Neural cell (in vitro differentiated cells): ENCODE measurements at regions not wholly inside any gene's neighbourhood (a gene's known extent, or its start where the extent isn't known, plus 50 kb on each side); places are given as distances from the start of the nearest gene placed in this dataset.

Source experiments
- H2AFZ ChIP-seq: fragments of 200-600, 300-800 bp; sonication (generic), shearing (Covaris generic); 2 replicates; pipeline ENCODE4 v1.6.0; 2014; ENCODE audit warnings: low read depth, mild to moderate bottlenecking, antibody characterized with exemption, low read length, moderate library complexity
- H3F3A ChIP-seq: fragments of 200-600 bp; shearing (Covaris generic); 2 replicates; pipeline ENCODE4 v1.6.1; 2016; ENCODE audit warnings: mild to moderate bottlenecking, moderate library complexity, mixed read lengths, antibody characterized with exemption, low read length; ENCODE audit not compliant: insufficient read depth, poor library complexity, severe bottlenecking
- H3K27ac ChIP-seq: fragments of 200-600, 300-800 bp; sonication (generic), shearing (Covaris generic); 2 replicates; pipeline ENCODE4 v1.5.1; 2014; ENCODE audit warnings: mild to moderate bottlenecking, low read length, moderate library complexity
- H3K27me3 ChIP-seq: fragments of 300-800, 200-600 bp; sonication (generic), shearing (Covaris generic); 2 replicates; pipeline ENCODE4 v1.6.0; 2014; ENCODE audit warnings: mild to moderate bottlenecking, low read depth, low read length, moderate library complexity; ENCODE audit not compliant: insufficient read depth
- H3K36me3 ChIP-seq: fragments of 300-800, 200-600 bp; sonication (generic), shearing (Covaris generic); 2 replicates; pipeline ENCODE4 v1.5.1; 2014; ENCODE audit warnings: mild to moderate bottlenecking, antibody characterized with exemption, low read length, moderate library complexity; ENCODE audit not compliant: insufficient read depth
- H3K4me2 ChIP-seq: fragments of 300-800, 200-600 bp; sonication (generic), shearing (Covaris generic); 2 replicates; pipeline ENCODE4 v1.6.0; 2014; ENCODE audit warnings: mild to moderate bottlenecking, low read length
- H3K4me3 ChIP-seq: fragments of 300-800, 200-600 bp; sonication (generic), shearing (Covaris generic); 2 replicates; pipeline ENCODE4 v1.5.1; 2014; ENCODE audit warnings: mild to moderate bottlenecking, low read length, moderate library complexity
- H3K79me2 ChIP-seq: fragments of 200-600 bp; shearing (Covaris generic); replicated peaks from 2 replicates; pipeline ENCODE4 v1.6.0; 2014; ENCODE audit warnings: mild to moderate bottlenecking, low read length, moderate library complexity; ENCODE audit not compliant: insufficient read depth
- H3K9ac ChIP-seq: fragments of 300-800, 200-600 bp; sonication (generic), shearing (Covaris generic); 2 replicates; pipeline ENCODE4 v1.6.1; 2016; ENCODE audit warnings: mild to moderate bottlenecking, low read length, mixed read lengths
- H3K9me2 ChIP-seq: fragments of 200-600 bp; shearing (Covaris generic); 2 replicates; pipeline ENCODE4 v1.6.1; 2016; ENCODE audit warnings: mild to moderate bottlenecking, low read length, mixed read lengths; ENCODE audit not compliant: insufficient read depth
- H3K9me3 ChIP-seq: fragments of 200-600, 300-800 bp; sonication (generic), shearing (Covaris generic); 2 replicates; pipeline ENCODE4 v1.6.1; 2016; ENCODE audit warnings: mild to moderate bottlenecking, mixed run types, low read length, moderate library complexity, mixed read lengths
- H4K20me1 ChIP-seq: fragments of 200-600 bp; shearing (Covaris generic); 2 replicates; pipeline ENCODE4 v1.6.1; 2016; ENCODE audit warnings: mild to moderate bottlenecking, mixed run types; ENCODE audit not compliant: insufficient read depth
- CTCF ChIP-seq: fragments of 450-650 bp; IDR thresholded peaks from 2 replicates; pipeline ENCODE4 v1.5.1; 2014; ENCODE audit warnings: antibody characterized with exemption, mild to moderate bottlenecking, moderate library complexity; ENCODE audit not compliant: poor library complexity, severe bottlenecking
- EP300 ChIP-seq: fragments of 450-650 bp; conservative IDR thresholded peaks from 2 replicates; pipeline ENCODE4 v1.6.1; 2014; ENCODE audit warnings: antibody characterized with exemption, mild to moderate bottlenecking, moderate library complexity; ENCODE audit not compliant: poor library complexity, severe bottlenecking
- EZH2 ChIP-seq: fragments of 200-600, 300-800 bp; shearing (Covaris generic), sonication (generic); IDR thresholded peaks from 2 replicates; pipeline ENCODE4 v1.6.1; 2014; ENCODE audit warnings: antibody characterized with exemption, low read length, borderline replicate concordance, mild to moderate bottlenecking; ENCODE audit not compliant: insufficient read depth, poor library complexity, severe bottlenecking
- MXI1 ChIP-seq: fragments of 450-650 bp; conservative IDR thresholded peaks from 2 replicates; pipeline ENCODE4 v1.6.1; 2014; ENCODE audit warnings: antibody characterized with exemption, mild to moderate bottlenecking; ENCODE audit not compliant: poor library complexity, severe bottlenecking
- POLR2AphosphoS5 ChIP-seq: IDR thresholded peaks from 2 replicates; pipeline ENCODE4 v1.6.1; 2012
- RAD21 ChIP-seq: fragments of 450-650 bp; conservative IDR thresholded peaks from 2 replicates; pipeline ENCODE4 v1.6.1; 2014; ENCODE audit warnings: antibody characterized with exemption, mild to moderate bottlenecking, moderate library complexity
- REST ChIP-seq: IDR thresholded peaks from 2 replicates; pipeline ENCODE4 v1.6.1; 2012; ENCODE audit warnings: borderline replicate concordance
- SMC3 ChIP-seq: fragments of 450-650 bp; conservative IDR thresholded peaks from 2 replicates; pipeline ENCODE4 v1.6.1; 2014; ENCODE audit warnings: antibody characterized with exemption, mild to moderate bottlenecking, moderate library complexity; ENCODE audit not compliant: poor library complexity
- TAF1 ChIP-seq: IDR thresholded peaks from 2 replicates; pipeline ENCODE4 v1.6.1; 2012; ENCODE audit warnings: low read depth

DNA sequence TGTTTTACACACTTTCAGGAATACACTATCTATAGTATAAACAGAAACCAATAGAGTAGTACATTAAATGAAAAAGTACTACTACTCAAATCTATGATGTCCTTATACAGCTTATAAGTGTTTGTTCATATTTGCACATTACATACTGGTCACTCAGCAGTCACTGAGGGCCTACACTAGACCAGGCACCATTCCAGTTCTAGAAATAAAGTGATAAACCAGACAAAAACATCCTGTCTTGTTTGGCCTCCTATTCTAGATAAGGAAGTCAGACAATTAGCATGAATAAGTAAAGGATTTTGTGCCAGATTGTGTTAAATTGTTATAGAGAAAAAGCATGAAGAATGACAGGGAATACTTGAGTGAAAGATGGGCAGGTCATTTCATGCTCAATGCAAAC lies 219.0 kb downstream of the CRPPA start:
- Histone ChIP-seq H2AFZ (no peak overlapping the region), H3K27me3 (no peaks in the 10 kb centered on the region), H3K4me3 (no peak overlapping the region), H3K27ac (no peak overlapping the region), H3K4me2 (no peak overlapping the region), H3F3A (no peaks in the 10 kb centered on the region), H3K79me2 (no peaks in the 10 kb centered on the region), H3K9me2 (no peaks in the 10 kb centered on the region), H4K20me1 (no peaks in the 10 kb centered on the region), H3K9me3 (no peaks in the 10 kb centered on the region), H3K9ac (no peak overlapping the region), H3K36me3 (no peaks in the 10 kb centered on the region)
- no peak for TF ChIP-seq TAF1
- no peak for TF ChIP-seq MXI1
- no peak for TF ChIP-seq POLR2AphosphoS5
- no peak for TF ChIP-seq CTCF
- TF ChIP-seq RAD21, result no peak
- no peak for TF ChIP-seq REST
- no peak for TF ChIP-seq EP300
- TF ChIP-seq EZH2, result no peak
- no peak for TF ChIP-seq SMC3

DNA sequence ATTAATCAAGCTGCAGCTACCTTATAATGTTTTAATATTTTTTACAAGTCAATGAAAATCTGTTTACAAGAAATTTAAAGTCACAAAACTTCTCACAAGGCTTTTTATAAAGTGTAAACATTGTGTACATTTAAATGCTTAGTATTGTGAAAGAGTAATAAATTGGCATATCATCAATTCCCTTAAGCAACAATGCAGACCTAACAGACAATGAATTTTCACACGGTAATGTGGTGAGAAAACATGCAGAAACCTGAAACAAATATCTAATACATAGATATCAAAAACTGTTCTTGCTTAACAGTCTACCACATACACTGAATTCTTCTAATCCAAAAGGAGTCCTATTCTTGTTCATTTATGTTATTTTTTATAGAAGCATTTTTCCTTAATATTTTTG lies 220.7 kb downstream of the CRPPA start:
- no peaks in the 10 kb centered on the region for H4K20me1 ChIP-seq
- TF ChIP-seq MXI1 (no peak), EZH2 (no peak), SMC3 (no peak), REST (no peak)
- H3F3A ChIP-seq, result no peaks in the 10 kb centered on the region
- no peak overlapping the region for H3K27ac ChIP-seq
- no peak overlapping the region for H3K4me3 ChIP-seq
- H3K9ac ChIP-seq, result no peak overlapping the region
- no peaks in the 10 kb centered on the region for H3K27me3 ChIP-seq
- H3K4me2 ChIP-seq, result no peak overlapping the region
- H3K9me2 ChIP-seq, result no peaks in the 10 kb centered on the region
- H2AFZ ChIP-seq, result no peak overlapping the region
- H3K36me3 ChIP-seq, result no peaks in the 10 kb centered on the region
- H3K79me2 ChIP-seq, result no peaks in the 10 kb centered on the region
- no peaks in the 10 kb centered on the region for H3K9me3 ChIP-seq
